CD4-positive, alpha-beta T cell (primary cell): ENCODE measurements at regions not wholly inside any gene's neighbourhood (a gene's known extent, or its start where the extent isn't known, plus 50 kb on each side); places are given as distances from the start of the nearest gene placed in this dataset.

ENCODE experiments used
- ATAC-seq: fragments of 200-7000 bp; cut with Tn5 transposase; one replicate; pipeline ENCODE4 v1.10.0; 2022; ENCODE audit warnings: mild to moderate bottlenecking; ENCODE audit not compliant: poor library complexity
- CTCF ChIA-PET: fragments of 350-600 bp; sonication (Branson Sonifier 250); formaldehyde crosslinking; loops from one replicate; lab custom pipeline; 2021; ENCODE audit warnings: antibody characterized with exemption, inconsistent platforms; lab: Charles Lee
- POLR2A ChIA-PET: fragments of 350-600 bp; sonication (Branson Sonifier 250); formaldehyde crosslinking; loops from one replicate; lab custom pipeline; 2021; ENCODE audit warnings: antibody characterized with exemption, inconsistent platforms; lab: Charles Lee
- DNase-seq, 14 experiments: peaks; one replicate each; pipeline ENCODE4 v3.0.0-alpha.2; 2013 to 2020; ENCODE audit warnings: mixed read lengths in 2 of 14
- H3K27ac ChIP-seq, 2 donors: one replicate each; pipeline versions ENCODE4 v1.5.1 to v1.7.0; 2013; ENCODE audit warnings: low read length in 2 of 2, low read depth in 1 of 2, mild to moderate bottlenecking in 1 of 2
- H3K27me3 ChIP-seq, 2 experiments: 1 replicate in 1 of 2; 2 replicates in 1 of 2; pipeline versions ENCODE4 v1.6.1 to v1.7.0; 2013; ENCODE audit warnings: low read length in 2 of 2, control low read depth in 1 of 2, mild to moderate bottlenecking in 1 of 2, moderate library complexity in 1 of 2; ENCODE audit not compliant: insufficient read depth in 2 of 2, control insufficient read depth in 1 of 2
- H3K36me3 ChIP-seq: one replicate; pipeline ENCODE4 v1.6.1; 2013; ENCODE audit warnings: low read length, control low read depth; ENCODE audit not compliant: insufficient read depth
- H3K4me1 ChIP-seq: one replicate; pipeline ENCODE4 v1.6.1; 2013; ENCODE audit warnings: low read length, control low read depth; ENCODE audit not compliant: insufficient read depth
- H3K4me3 ChIP-seq: one replicate; pipeline ENCODE4 v1.5.1; 2013; ENCODE audit warnings: mild to moderate bottlenecking, low read length, moderate library complexity
- H3K9me3 ChIP-seq, 2 experiments: 1 replicate in 1 of 2; 2 replicates in 1 of 2; pipeline versions ENCODE4 v1.6.1 to v1.7.0; 2013; ENCODE audit warnings: low read length in 2 of 2, mild to moderate bottlenecking in 2 of 2, control low read depth in 1 of 2, moderate library complexity in 1 of 2; ENCODE audit not compliant: control insufficient read depth in 1 of 2, insufficient read depth in 1 of 2
- H3K27ac Mint-ChIP-seq: one replicate; pipeline ENCODE4 v1.8.0; 2020; ENCODE audit warnings: mixed read lengths
- H3K27me3 Mint-ChIP-seq: one replicate; pipeline ENCODE4 v1.8.0; 2021; ENCODE audit warnings: mixed read lengths
- H3K36me3 Mint-ChIP-seq: one replicate; pipeline ENCODE4 v1.8.0; 2021; ENCODE audit warnings: low read depth, mixed read lengths
- H3K4me1 Mint-ChIP-seq: one replicate; pipeline ENCODE4 v1.8.0; 2021; ENCODE audit warnings: low read depth, mixed read lengths
- H3K4me3 Mint-ChIP-seq: one replicate; pipeline ENCODE4 v1.8.0; 2020; ENCODE audit warnings: mild to moderate bottlenecking, mixed read lengths
- H3K9me3 Mint-ChIP-seq: one replicate; pipeline ENCODE4 v1.8.0; 2020; ENCODE audit warnings: mixed read lengths
- intact Hi-C, 2 experiments: fragments of 100-400 bp; cut with DNase I in 1 of 2; cut with micrococcal nuclease in 1 of 2; formaldehyde crosslinking; loops; one replicate each; pipeline versions ENCODE4 v1.15.1 to v1.9.0; 2023 to 2025; cut with DNase I, micrococcal nuclease
- TF ChIP-seq, protein P1 (sequence below): fragments of 200-600 bp; IDR thresholded peaks from one replicate; pipeline ENCODE4 v1.8.0; 2022; ENCODE audit warnings: antibody characterized with exemption, mild to moderate bottlenecking

GRCh38 chr20:57877995-57878394, 168.2 kb upstream of the PMEPA1 start:
- no peaks in the 10 kb centered on the region for H3K36me3 Mint-ChIP-seq
- ChIA-PET CTCF (no interaction called here), POLR2A (no interaction called here)

GRCh38 chr20:57877131-57877824, 167.5 kb upstream of the PMEPA1 start:
- POLR2A ChIA-PET = no interaction called here
- no peak overlapping the region for H3K27ac ChIP-seq
- Mint-ChIP-seq H3K4me1 (no peaks in the 10 kb centered on the region), H3K36me3 (no peaks in the 10 kb centered on the region), H3K4me3 (no peak overlapping the region), H3K27ac (no peak overlapping the region), H3K9me3 (no peaks in the 10 kb centered on the region), H3K27me3 (peaks cover 3% of the 10 kb centered on the region)
- DNase-seq (no peak), ATAC-seq (no peak)
- no peaks in the 10 kb centered on the region for H3K36me3 ChIP-seq
- H3K4me3 ChIP-seq = no peak overlapping the region
- intact Hi-C loops = no loop called here
- CTCF ChIA-PET = no interaction called here
- peaks cover 0 to 7% of the 10 kb centered on the region in 2 experiments for H3K27me3 ChIP-seq
- TF ChIP-seq, protein P1, sequence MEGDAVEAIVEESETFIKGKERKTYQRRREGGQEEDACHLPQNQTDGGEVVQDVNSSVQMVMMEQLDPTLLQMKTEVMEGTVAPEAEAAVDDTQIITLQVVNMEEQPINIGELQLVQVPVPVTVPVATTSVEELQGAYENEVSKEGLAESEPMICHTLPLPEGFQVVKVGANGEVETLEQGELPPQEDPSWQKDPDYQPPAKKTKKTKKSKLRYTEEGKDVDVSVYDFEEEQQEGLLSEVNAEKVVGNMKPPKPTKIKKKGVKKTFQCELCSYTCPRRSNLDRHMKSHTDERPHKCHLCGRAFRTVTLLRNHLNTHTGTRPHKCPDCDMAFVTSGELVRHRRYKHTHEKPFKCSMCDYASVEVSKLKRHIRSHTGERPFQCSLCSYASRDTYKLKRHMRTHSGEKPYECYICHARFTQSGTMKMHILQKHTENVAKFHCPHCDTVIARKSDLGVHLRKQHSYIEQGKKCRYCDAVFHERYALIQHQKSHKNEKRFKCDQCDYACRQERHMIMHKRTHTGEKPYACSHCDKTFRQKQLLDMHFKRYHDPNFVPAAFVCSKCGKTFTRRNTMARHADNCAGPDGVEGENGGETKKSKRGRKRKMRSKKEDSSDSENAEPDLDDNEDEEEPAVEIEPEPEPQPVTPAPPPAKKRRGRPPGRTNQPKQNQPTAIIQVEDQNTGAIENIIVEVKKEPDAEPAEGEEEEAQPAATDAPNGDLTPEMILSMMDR = no peak
- no peaks in the 10 kb centered on the region for H3K4me1 ChIP-seq
- H3K9me3 ChIP-seq = peaks cover 0 to 8% of the 10 kb centered on the region in 2 experiments

More at GRCh38 chr20:57877995-57878394, 168.2 kb upstream of the PMEPA1 start:
- H3K4me3 Mint-ChIP-seq = no peak overlapping the region
- DNase-seq (no peak), ATAC-seq (no peak)
- TF ChIP-seq, protein P1 = no peak
- Histone ChIP-seq H3K4me3 (no peak overlapping the region), H3K27me3 (peaks cover 0 to 7% of the 10 kb centered on the region in 2 experiments), H3K4me1 (no peaks in the 10 kb centered on the region), H3K36me3 (no peaks in the 10 kb centered on the region), H3K9me3 (peaks cover 0 to 6% of the 10 kb centered on the region in 2 experiments), H3K27ac (no peak overlapping the region)
- no peaks in the 10 kb centered on the region for H3K4me1 Mint-ChIP-seq
- H3K27me3 Mint-ChIP-seq = peaks cover 3% of the 10 kb centered on the region
- intact Hi-C loops = no loop called here
- no peaks in the 10 kb centered on the region for H3K9me3 Mint-ChIP-seq
- no peak overlapping the region for H3K27ac Mint-ChIP-seq

- DNase-seq (no peak), ATAC-seq (no peak)
- no peaks in the 10 kb centered on the region for H3K36me3 Mint-ChIP-seq
- Histone ChIP-seq H3K4me3 (no peak overlapping the region), H3K36me3 (no peaks in the 10 kb centered on the region), H3K27me3 (peaks cover 0 to 5% of the 10 kb centered on the region in 2 experiments), H3K27ac (no peak overlapping the region), H3K4me1 (no peaks in the 10 kb centered on the region), H3K9me3 (peaks cover 0 to 8% of the 10 kb centered on the region in 2 experiments)
- no peaks in the 10 kb centered on the region for H3K9me3 Mint-ChIP-seq
- peaks cover 3% of the 10 kb centered on the region for H3K27me3 Mint-ChIP-seq
- intact Hi-C loops = no loop called here
- H3K4me3 Mint-ChIP-seq = no peak overlapping the region
- ChIA-PET CTCF (no interaction called here), POLR2A (no interaction called here)
- no peak overlapping the region for H3K27ac Mint-ChIP-seq
- TF ChIP-seq, protein P1 = no peak
- H3K4me1 Mint-ChIP-seq = no peaks in the 10 kb centered on the region
These were observed 166.3 kb upstream of the PMEPA1 start for GRCh38 chr20:57876163-57876562.
